IMR-90 (cell line): ENCODE measurements at regions not wholly inside any gene's neighbourhood (a gene's known extent, or its start where the extent isn't known, plus 50 kb on each side); places are given as distances from the start of the nearest gene placed in this dataset.

ENCODE experiments used
- CTCF ChIP-seq: conservative IDR thresholded peaks from 2 replicates; pipeline ENCODE4 v1.5.1; 2012; ENCODE audit warnings: mild to moderate bottlenecking, low read depth, low read length, improper control_type of control experiment
- MAFK ChIP-seq: IDR thresholded peaks from 2 replicates; pipeline ENCODE4 v1.6.1; 2012; ENCODE audit warnings: low read depth, low read length, improper control_type of control experiment

- TF ChIP-seq MAFK, result no peak
- no peak for TF ChIP-seq CTCF
Observed at GRCh38 chr3:2023959-2024358, 74.7 kb upstream of the CNTN4 start.
